ENCODE measurements at regions not wholly inside any gene's neighbourhood (a gene's known extent, or its start where the extent isn't known, plus 50 kb on each side); places are given as distances from the start of the nearest gene placed in this dataset.
"Not testable (repeated sequence)": the region's sequence is repeated elsewhere in the genome, so short reads cannot be mapped to it uniquely, and the experiment has no call there.

DNA sequence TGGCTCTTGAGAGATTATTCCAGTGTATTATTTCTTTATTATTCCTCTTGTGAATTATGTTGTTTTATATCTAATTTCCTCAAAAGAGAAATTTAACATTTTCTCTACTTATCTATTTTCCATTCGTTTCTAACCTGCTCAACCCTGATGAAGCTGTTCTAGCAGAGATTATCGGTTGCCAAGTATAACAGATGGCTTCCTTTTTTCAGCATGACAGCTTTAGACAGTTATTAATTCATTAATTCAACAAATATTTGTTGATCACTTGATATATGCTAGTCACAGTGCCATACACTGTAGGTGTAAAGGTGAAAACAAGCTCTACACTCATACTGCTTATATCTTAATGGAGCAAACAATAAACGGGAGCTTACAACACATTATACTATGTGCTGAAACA, 137.9 kb upstream of the UBE2E3 start:
- FAIRE-seq (no peak), DNase-seq (ENCODE audit: extremely low spot score, insufficient read length, low read depth) (no peak)

DNA sequence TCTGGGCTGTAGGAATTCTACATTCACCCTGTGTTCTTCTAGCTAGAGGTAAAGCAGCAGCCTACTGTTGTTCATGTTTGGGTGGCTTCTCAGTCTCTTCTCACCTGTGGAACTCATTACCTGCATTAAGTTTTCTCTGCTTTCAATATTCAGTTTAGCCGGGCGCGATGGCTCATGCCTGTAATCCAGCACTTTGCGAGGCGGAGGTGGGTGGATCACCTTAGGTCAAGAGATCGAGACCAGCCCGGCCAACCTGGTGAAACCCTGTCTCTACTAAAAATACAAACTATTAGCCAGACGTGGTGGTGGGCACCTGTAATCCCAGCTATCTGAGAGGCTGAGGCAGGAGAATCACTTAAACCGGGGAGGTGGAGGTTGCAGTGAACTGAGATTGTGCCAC, 139.8 kb upstream of the UBE2E3 start:
- no peak for FAIRE-seq
- DNase-seq (ENCODE audit: extremely low spot score, insufficient read length, low read depth) = no peak

DNA sequence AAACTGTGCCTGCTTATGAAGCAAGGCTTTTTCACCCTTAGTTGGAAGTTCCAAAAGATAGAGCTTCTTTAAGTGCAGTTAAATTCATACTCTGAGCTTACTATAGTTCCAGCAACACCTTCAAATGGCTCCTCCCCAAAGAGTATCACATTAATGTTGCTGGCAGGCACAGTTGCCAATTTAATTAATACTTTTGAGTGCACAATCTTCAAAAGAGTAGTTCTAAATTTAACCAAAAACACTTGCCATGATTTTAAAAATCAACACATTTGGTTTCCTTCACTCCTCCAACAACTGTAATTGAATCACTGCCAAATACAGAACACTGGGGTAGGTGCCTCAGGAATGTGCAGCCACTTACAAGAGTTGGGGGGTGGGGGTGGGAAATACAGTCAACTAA, 150.6 kb upstream of the UBE2E3 start:
- no peak for DNase-seq (ENCODE audit: extremely low spot score, insufficient read length, low read depth)
- no peak for FAIRE-seq

DNA sequence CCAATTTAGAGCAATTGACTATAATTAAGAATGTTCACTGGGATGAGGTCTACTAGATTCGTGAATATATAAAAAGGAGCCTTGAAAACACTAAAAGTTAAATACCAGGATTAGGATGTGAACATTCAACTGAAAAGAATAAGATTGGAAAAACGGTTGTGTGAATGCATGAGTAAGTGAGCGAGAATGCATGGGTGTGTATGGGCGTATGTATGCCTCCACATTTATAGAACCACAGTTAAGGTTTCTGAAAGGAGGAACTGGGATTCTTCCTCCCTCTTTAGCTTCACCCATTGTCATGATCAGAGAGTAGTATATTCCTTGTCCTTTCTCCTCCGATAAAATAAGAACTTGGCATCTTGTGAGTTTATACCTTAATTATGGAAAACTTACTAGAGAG, 151.1 kb upstream of the UBE2E3 start:
- FAIRE-seq (no peak), DNase-seq (ENCODE audit: extremely low spot score, insufficient read length, low read depth) (no peak)

DNA sequence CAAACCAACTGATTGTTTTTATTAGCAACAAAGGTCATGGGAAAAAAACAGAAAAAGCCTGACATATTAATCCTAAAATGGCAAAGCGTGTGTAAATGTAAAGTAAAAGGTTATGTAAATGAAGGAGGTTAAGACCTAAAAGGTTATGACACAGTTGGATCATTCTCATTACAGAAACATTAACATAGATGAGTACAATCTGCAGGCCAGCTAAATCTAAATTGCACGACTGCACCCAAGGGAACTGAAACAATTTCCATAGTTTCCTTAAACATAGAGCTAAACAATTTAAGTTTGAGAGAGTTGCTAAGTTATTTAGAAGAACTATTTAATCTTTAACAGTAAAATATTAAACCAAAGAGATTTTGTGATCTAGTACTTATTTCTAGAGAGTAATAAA, 151.6 kb upstream of the UBE2E3 start:
- no peak for DNase-seq (ENCODE audit: extremely low spot score, insufficient read length, low read depth)
- no peak for FAIRE-seq

DNA sequence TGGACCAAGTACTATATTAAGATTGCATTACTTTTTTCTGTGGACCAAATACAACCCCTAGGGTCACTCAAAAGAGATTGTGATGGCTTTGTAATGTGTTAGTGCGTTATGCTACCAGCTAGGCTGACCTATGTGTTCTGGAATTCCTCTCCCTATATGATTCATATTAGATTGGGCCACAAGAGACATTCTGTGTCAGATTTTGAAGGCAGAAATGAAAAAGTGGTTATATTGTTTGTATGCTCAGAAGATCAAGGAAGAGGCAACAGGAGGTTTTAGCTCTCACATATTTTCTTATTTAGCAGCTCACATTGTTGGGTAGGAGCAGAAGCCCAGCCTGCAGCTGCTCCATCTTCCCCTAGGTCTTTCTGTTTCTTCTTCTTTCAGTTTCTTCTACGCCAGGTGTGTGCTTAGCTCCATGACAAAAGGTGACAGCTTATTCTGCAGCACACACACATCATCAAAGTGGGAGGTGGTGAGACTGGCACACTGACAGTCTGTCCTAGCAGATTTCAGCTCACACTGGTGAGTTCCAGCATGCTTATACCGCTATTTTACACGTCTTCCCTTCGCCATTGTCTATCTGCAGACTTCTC, 156.8 kb upstream of the UBE2E3 start:
- DNase-seq (ENCODE audit: extremely low spot score, insufficient read length, low read depth) (no peak), FAIRE-seq (no peak)

DNA sequence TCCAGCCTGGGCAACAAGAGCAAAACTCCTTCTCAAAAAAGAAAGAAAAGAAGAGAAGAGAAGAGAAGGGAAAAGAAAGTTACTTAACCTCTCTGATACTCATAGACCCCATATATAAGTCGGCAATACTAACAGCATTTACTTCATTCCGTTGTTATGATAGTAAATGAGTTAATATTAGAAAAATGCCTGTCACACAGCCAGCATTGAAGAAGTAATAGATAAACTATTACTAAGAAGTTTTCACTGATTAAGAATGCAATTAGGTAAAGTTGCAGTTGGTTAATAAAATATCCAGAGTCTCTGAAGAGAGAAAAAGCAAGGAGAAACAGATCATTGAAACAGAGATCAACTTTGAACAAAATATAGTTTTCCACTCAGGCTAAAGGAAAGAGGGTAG, 161.3 kb upstream of the UBE2E3 start:
- DNase-seq (ENCODE audit: extremely low spot score, insufficient read length, low read depth) = no peak
- no peak for FAIRE-seq

DNA sequence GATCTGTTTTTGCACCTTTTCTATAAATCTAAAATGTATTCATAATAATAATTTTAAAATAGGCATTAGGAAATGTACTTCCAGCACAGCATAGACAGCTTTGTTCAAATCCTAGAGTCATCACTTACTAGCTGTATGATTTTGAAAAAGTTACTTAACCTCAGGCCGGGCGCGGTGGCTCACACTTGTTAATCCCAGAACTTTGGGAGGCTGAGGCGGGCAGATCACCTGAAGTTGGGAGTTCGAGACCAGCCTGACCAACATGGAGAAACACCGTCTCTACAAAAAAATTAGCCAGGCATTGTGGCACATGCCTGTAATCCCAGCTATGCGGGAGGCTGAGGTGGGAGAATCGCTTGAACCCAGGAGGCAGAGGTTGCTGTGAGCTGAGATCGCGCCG, 161.7 kb upstream of the UBE2E3 start:
- FAIRE-seq; DNase-seq (ENCODE audit: extremely low spot score, insufficient read length, low read depth): not testable (repeated sequence)

DNA sequence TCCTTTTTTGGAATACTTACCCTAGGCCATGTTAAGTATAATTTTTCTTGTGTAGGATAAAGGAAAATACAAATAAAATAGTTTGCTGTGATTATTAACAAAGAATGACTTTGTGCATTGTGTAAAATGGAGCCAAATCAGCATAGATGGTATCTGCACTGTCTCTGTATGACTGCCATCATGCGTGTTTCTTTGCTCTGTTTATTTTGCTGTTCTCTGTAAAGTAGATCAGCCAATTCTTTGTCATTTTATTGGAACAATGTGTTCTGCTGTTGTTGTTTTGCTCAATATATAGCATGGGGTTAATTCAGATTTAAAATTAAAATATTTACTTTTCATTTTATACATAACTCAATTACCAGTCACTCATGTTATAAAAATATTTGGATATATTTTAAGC, 181.3 kb upstream of the UBE2E3 start:
- no peak for FAIRE-seq

DNA sequence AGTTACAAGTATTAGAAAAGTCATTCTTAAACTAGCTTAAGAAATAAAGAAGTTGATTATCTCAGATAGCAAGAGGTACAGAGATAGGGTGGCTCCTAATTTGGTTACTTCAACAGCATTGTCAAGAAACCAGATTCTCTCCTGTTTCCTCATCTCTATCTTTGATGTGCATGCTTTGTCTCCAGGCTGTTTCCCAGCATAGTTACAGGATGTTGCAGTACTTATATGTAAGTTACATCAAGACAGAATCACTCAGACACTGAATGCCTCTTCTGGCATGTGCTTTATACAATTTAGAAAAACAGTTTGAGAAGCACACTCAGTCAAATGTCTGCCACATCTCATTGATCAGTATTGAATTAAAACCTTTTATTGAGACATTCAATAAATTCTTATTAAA, 189.5 kb upstream of the UBE2E3 start:
- DNase-seq (ENCODE audit: extremely low spot score, insufficient read length, low read depth) (no peak), FAIRE-seq (no peak)

More for the DNA sequence above, 181.3 kb upstream of the UBE2E3 start:
- DNase-seq (ENCODE audit: extremely low spot score, insufficient read length, low read depth) = no peak

DNA sequence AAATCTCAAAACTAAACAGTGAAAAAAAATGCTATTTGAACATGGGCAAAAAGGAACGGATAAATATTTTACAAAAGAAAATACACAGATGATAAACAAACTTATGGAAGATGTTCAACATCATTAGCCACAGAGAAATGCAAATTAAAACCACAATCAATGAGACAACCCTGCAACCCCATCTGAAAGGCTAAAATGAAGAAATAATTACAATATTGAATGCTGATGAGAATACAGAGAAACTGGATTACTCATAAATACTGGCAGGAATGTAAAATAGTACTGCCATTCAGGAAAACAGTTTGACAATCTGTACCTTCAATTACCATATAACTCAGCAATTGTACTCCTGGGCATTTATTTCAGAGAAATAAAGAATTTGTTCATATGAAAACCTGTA, 193.1 kb upstream of the UBE2E3 start:
- FAIRE-seq = no peak
- DNase-seq (ENCODE audit: extremely low spot score, insufficient read length, low read depth) = no peak

DNA sequence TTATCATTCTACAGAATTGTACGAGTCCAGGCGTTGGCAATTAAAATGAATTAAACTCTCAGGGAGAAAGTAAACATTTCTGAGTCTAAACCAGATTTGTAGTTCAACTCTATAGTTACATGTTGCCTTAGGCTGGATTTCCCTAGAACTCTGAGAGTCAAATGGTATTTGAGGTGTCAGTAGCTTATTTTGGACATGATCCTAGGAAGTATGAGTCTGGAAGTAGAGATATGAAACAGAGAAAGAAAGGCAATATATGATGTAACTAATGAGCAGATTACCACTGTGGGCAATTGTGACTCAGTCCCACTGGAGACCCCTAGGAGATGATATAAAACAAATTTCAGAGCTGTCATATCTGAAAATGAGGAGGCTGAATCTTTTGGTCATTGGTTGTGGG, 199.1 kb upstream of the UBE2E3 start:
- FAIRE-seq (no peak), DNase-seq (ENCODE audit: extremely low spot score, insufficient read length, low read depth) (no peak)

DNA sequence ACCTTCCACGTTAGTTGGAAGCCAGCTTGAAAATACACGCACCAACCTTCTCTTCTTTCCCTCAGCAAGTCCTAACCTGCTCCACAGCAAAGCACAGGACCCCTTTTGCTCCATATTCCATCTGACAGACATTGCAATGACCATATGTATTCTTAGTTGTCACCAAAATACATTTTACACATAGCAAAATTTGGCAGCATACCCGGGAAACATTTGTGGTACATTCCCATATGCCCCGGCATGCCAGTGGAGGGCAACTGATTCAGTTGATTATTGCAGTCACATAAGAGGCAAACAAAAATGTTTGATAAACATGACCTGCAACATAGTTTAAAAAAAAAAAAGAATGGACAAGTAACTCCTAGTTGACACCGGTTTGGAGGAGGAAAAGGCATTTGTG, 202.1 kb upstream of the UBE2E3 start:
- no peak for FAIRE-seq
- no peak for DNase-seq (ENCODE audit: extremely low spot score, insufficient read length, low read depth)

DNA sequence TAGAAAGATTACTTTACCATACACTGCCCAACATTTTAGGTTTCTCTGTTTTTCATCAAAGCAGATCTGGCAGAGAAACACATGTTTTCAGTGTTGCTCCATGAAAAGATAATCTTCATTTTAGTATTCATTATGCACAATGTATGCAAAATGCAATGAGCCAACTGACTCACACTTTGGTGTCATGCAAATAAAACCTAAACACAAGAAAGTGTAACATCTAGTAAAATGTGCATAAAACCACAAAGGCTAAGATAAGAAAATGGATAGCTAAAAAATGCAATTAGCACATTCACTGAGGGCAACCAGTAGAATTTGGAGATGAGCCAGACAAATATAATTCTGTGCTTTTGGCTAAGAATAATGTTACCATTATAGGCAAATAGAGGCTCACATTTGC, 203.5 kb upstream of the UBE2E3 start:
- FAIRE-seq (no peak), DNase-seq (ENCODE audit: extremely low spot score, insufficient read length, low read depth) (no peak)

DNA sequence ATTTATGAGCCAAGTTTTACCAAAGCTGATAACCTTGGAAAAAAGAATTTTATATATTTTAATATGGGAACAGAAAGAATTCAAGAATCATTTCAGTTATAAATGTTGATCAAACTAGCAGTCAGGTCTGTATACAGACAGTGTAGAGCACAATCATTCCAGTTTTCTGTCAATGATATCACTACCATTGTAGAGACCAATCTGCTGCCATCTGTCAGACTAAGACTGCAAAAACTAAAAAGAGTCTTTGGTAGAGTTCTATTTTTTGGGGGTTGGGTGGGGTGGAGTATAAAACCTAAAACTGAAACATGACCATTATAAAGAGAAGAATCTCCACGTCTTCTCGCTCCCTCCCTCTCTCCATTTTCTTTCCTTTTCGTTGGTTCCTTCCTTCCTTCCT, 204.7 kb upstream of the UBE2E3 start:
- DNase-seq (ENCODE audit: extremely low spot score, insufficient read length, low read depth) = no peak
- no peak for FAIRE-seq

DNA sequence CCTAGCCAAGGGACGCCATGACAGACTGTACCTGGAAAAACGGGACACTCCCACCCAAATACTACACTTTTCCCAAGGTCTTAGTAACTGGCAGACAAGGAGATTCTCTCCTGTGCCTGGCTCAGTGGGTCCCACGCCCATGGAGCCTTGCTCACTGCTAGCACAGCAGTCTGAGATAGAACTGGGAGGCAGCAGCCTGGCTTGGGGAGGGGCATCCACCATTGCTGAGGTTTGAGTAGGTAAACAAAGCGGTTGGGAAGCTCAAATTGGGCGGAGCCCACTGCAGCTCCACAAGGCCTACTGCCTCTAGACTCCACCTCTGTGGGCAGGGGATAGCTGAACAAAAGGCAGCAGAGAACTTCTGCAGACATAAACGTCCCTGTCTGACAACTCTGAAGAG, 215.1 kb upstream of the UBE2E3 start:
- not testable (repeated sequence) for FAIRE-seq; DNase-seq (ENCODE audit: extremely low spot score, insufficient read length, low read depth)

DNA sequence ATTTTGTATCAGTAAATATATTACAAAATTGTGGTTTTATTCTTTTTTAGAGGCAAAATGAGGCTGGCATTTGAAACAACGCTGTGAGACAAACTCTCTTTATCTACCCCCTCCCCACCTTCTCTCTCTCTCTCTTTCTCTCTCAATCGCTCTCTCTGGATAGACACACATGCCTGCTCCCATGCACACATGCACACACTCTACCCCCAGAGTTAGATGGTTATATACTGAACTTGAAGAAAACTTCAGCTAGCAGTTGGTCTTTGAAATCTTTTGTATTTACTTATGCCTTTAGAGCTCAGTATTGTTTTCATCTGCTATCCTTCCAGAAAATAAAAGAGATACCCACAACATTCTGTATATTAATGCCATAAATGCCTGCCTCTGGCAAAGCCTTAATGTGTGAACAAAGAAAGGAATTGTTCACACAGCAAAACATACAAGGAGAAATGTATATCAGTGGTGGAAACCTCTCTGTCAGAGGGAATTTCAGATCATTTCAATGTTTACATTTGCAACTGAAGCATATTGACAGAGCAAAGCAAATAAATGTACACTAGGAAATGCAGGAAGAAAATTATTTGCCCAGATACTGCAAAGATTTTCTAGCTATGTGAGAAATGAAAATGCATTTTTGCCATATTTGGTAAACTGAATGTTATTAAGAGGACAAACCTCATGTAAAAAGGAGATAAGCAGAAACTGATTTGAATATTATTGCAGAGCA, 217.0 kb upstream of the UBE2E3 start:
- DNase-seq (ENCODE audit: extremely low spot score, insufficient read length, low read depth) (no peak), FAIRE-seq (no peak)

DNA sequence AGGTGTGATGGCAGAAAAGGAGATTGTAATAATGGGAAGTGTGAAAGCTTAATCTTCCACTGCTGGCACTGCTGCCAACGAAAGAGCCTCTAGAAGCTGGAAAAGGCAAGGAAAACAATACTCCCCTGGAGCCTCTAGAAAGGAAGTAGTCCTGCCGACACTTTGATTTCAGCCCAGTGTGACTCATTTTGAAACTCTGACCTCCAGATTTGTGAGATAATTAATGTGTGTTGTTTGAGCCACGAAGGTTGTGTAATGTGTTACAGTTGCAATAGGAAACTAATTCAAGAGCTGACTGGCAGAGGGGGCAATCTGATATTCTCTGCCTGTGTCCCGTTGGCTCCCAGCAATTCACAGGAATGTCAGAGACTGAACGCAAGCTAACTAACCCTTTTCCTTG, 219.2 kb upstream of the UBE2E3 start:
- FAIRE-seq = no peak
- DNase-seq (ENCODE audit: extremely low spot score, insufficient read length, low read depth) = no peak

DNA sequence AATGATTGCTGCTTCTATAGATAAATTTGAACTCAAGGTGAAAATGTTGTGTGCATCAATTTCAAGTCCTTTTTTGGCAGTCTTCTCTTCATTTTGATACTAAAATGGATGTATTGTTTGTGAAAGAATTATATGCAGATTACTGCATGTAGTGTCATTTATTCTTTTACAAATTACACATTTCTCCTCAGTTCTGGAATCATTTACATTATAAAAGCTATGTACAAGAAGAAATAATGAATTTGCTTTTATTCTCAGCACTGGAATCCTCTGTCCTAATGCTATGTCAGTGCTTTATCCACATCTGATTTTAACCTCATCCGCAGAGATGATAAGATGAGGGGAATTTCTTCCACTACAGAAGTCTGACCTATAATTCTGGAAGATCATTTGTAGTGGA, 220.8 kb upstream of the UBE2E3 start:
- no peak for DNase-seq (ENCODE audit: extremely low spot score, insufficient read length, low read depth)
- FAIRE-seq = no peak

DNA sequence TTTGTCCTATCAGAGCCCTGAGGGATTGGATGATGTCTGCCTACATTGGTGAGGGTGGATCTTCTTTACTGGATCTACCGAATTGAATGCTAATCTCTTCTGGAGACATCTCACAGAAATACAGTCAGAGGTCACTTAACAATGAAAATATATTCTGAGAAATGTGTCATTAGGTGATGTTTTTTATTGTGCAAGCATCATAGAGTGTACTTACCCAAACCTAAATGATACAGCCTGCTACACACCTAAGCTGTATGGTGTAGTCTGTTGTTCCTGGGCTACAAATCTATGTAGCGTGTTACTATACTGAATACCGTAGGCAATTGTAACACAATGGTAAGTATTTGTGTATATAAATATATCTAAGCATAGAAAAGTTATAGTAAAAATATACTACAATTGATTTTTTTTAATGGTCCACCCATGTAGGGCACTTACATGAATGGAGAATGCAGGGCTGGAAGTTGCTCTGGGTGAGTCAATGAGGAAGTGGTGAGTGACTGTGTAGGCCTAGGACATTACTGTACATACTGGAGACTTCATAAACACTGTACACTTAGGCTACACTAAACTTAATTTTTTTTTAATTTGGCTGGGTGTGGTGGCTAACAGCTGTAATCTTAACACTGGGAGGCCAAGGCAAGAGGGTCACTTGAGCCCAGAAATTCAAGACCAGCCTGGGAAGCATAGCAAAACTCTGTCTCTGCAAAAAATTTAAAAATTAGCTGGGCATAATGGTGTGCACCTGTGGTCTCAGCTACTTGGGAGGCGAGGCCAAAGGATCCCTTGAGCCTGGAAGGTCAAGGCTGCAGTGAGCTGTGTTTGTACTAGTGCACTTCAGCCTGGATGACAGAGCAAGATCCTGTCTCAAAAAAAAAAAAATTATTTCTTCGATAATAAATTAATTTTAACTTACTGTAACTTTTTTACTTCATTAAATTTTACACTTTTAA, 226.3 kb upstream of the UBE2E3 start:
- FAIRE-seq = no peak

DNA sequence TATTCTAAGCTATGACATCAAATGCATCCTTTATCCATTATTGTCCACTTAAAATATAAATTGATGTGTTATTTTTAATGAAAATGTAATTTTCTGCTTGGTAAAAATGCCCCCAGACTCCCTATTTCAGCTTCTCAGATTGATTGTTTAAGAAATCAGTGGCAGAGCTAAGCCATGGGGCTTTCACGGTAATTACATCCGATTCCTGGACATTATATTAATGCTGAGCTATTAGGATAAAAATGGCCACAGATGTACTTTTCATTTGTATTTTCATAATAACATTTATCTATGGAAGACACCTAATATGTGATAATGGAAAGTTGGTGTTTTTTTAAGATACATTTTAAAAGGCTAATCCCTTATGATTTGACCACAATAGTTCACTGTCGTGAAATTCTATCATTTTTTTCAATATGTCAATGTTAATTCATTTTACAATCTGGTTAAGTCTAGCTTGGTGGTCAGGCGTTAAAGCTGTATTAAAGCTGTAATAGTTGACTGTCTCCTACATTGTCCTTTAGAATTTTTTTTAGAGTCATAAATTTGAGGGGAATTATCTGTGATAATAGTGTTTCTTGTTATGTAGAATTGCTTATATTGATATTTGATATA, 229.0 kb upstream of the UBE2E3 start:
- no peak for DNase-seq (ENCODE audit: extremely low spot score, insufficient read length, low read depth)
- no peak for FAIRE-seq

More for the DNA sequence above, 226.3 kb upstream of the UBE2E3 start:
- DNase-seq (ENCODE audit: extremely low spot score, insufficient read length, low read depth) = no peak
